ENCODE measurements at regions not wholly inside any gene's neighbourhood (a gene's known extent, or its start where the extent isn't known, plus 50 kb on each side); places are given as distances from the start of the nearest gene placed in this dataset.

GRCh38 chr4:137626942-137627738 lies 94.8 kb upstream of the PCDH18 start:
- intact Hi-C loops (cut with micrococcal nuclease; ENCODE audit: unreplicated experiment) (no loop called here), in situ Hi-C loops (cut with MboI) (no loop called here)
- Histone ChIP-seq H3K9me3 (replicated peaks; ENCODE audit: control insufficient read depth, insufficient read depth, low read length) (no peaks in the 10 kb centered on the region), H3K36me3 (ENCODE audit: control insufficient read depth in 2 of 2, insufficient read depth in 2 of 2, low read length in 1 of 2) (no peaks in the 10 kb centered on the region), H2AFZ (ENCODE audit: control insufficient read depth, low read depth, low read length) (no peak overlapping the region), H3K79me2 (ENCODE audit: control insufficient read depth, insufficient read depth, low read length) (no peaks in the 10 kb centered on the region), H3K4me3 (no peak overlapping the region), H4K20me1 (ENCODE audit: control insufficient read depth, insufficient read depth) (no peaks in the 10 kb centered on the region), H3K27me3 (replicated peaks in 1 of 2; ENCODE audit: control insufficient read depth in 2 of 2, insufficient read depth in 2 of 2, low read length in 1 of 2) (no peaks in the 10 kb centered on the region), H3K9ac (ENCODE audit: control insufficient read depth, insufficient read depth, low read length) (no peak overlapping the region), H3K27ac (ENCODE audit: control insufficient read depth, insufficient read depth) (no peak overlapping the region), H3K4me1 (ENCODE audit: control insufficient read depth, insufficient read depth, low read length) (no peaks in the 10 kb centered on the region), H3K4me2 (ENCODE audit: control insufficient read depth, insufficient read depth) (no peak overlapping the region)
- ATAC-seq (no peak), FAIRE-seq (no peak), DNase-seq (ENCODE audit: low read depth, low spot score) (no peak)
- SMC1A ChIA-PET (ENCODE audit: uncharacterized antibody, unreplicated experiment), result interaction anchor here (1.4 to 1.5 kb wide), 2 partner anchors 15 to 91 kb away, joined by 3 to 4 read pairs; no protein-coding TSS in a partner anchor
- RAD21 ChIA-PET (ENCODE audit: unreplicated experiment), result interaction anchor here (0.9 to 1.6 kb wide), 2 partner anchors 10 to 12 kb away, joined by 3 to 6 read pairs; no protein-coding TSS in a partner anchor
- no TSS peak for BruUV-seq (replicated peaks)
- CTCF ChIA-PET, result interaction anchor here (1.5 kb wide), 1 partner anchor 11 kb away, joined by 4 read pairs; no protein-coding TSS in a partner anchor
- POLR2A ChIA-PET, result no interaction called here
- 2% methylated on average over 4 of the region's 4 CpGs for WGBS (ENCODE audit: insufficient coverage, insufficient replicate concordance, low lambda C conversion rate, missing lambda C conversion rate)
- TF ChIP-seq ZBTB40 (IDR thresholded peaks at IDR 0.05; ENCODE audit: borderline replicate concordance) (peak; percentile 56; the same call in 1 of the 2 replicates), SMARCA5 (IDR thresholded peaks at IDR 0.05) (no peak), DPF2 (IDR thresholded peaks at IDR 0.05) (no peak)

Data from GM12878 (cell line).